CD4-positive, alpha-beta T cell treated with Interleukin-17A for 1 hour (primary cell): ENCODE measurements at regions not wholly inside any gene's neighbourhood (a gene's known extent, or its start where the extent isn't known, plus 50 kb on each side); places are given as distances from the start of the nearest gene placed in this dataset.

Experiments
- DNase-seq: peaks from one replicate; pipeline ENCODE4 v3.0.0-alpha.2; 2020

GRCh38 chr6:47360388-47360787 is 50.7 kb upstream of the TNFRSF21 start:
- no peak for DNase-seq

DNA sequence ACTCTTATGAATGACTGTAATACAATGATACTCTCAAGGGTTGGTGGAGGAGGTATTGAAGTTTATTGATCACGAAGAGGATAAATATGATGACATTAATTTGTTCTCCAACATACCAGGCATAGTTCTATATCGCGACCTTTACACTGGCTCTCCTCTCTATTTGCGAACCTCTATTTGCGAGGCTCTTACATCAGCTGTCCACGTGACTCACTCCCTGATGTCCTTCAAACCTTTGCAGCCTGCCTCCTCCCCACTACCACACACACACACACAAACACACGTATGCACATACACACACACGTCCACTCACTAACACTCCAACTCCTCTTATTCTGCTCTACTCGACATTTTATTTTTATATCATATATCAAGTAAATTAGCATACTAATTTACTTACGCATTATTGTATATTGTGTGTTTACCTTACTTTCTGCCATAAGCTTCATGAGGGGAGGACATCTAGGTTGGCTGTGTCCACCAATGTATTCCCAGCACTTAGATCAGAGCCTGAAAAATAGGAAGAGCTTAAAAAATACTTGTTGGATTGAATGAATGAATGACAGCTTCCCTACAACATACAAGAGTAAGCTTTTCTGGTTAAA is 53.3 kb upstream of the TNFRSF21 start:
- DNase-seq: no peak

- no peak for DNase-seq
Observed at GRCh38 chr6:47363736-47364135, 54.0 kb upstream of the TNFRSF21 start.

DNA sequence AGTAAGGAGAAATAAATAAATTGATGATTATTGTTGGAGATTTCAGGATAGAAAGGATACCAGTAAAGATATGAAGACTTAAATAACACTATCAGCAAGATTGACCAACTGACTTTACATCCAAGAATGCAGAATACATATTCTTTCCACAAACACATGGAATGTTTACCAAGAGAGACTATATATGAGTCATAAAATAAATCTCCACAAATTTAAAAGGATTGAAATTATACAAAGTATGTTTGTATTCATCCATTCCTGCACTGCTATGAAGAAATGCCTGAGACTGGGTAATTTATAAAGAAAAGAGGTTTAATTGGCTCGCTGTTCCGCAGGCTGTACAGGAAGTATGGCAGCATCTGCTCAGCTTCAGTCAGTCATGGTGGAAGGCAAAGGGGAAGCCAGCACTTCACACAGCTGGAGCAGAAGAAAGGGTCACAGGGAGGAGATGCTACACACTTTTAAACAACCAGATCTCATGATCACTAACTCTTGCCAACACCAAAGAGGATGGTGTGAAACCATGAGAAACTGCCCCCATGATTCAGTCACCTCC is 56.7 kb upstream of the TNFRSF21 start:
- DNase-seq: no peak

DNA sequence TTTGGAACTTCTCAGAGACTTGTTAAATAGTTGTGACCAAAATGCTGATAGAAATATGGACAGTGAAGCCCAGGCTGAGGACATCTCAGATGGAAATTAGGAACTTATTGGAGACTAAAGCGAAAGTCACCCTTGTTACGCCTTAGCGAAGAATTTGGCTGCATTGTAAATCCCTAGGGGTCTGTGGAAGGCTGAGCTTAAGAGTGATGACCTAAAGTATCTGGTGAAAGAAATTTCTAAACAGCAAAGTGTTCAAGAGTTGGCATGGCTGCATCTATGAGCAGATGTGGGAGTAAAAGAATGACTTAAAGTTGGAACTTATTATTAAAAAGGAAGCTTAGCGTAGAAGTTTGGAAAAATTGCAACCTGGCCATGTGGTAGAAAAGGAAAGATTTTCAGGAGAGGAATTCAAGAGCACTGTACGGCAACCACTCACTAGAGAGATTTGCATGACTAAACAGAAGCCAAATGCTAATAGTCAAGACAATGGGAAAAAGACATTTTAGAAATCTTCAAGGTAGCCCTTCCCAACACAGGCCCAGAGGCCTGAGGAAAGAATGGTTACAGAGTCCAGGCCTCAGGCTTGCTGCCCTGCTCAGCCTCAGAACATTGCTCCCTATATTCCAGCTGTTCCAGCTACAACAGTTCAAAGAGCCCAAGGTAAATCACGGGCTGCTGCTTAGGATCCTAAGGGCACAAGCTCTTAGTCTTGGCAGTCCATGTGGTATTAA is 61.6 kb upstream of the TNFRSF21 start:
- no peak for DNase-seq

DNA sequence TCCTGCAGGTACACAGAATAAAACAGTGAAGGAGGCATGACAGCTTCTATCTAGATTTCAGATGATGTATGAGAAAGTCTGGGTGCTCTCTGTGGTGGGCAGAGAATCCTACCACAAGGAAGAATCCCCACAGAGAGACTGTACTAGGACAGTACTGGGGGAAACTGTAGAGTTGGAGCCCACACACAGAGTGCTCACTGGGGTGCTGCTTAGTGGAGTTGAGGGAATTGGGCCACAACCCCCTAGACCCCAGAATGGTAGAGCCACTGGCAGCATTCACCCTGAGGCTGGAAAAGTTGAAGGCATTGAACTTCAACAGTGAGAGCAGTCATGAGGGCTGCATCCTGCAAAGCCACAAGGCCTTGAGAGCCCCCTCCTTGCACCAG is 62.2 kb upstream of the TNFRSF21 start:
- DNase-seq: no peak

DNA sequence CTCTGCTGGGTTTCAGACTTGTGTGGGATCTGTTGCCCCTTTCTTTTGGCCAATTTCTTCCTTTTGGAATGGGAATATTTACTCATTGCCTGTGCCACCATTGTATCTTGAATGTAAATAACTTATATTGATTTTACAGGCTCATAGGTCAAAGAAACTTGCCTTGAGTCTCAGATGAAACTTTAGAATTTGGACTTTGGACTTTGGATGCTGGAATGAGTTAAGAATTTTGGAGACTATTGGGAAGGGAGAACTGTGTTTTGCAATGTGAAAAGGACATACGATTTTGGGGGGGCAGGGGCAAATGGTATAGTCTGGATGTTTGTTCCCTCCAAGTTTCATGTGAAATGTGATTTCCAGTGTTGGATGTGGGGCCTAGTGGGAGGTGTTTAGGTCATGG is 62.6 kb upstream of the TNFRSF21 start:
- DNase-seq: no peak

DNA sequence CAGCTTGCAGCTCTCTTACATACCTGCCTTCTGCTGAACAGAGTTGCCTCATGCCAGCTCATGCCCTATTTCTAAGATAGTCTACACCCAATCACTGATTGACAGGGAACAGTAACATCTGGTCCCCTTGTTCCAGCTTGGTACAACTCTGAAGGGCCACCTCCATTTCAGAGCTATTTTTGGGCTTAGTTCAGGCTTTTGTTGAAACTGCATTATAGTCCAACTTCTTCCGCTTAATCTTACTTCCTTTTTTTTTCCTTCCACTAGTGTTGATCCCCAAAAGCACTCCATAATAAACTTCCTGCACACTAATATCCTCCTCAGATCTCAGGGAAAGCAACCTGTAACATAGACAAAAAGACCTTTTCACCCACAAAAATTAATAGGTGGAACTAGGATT is 65.7 kb upstream of the TNFRSF21 start:
- DNase-seq: no peak

DNA sequence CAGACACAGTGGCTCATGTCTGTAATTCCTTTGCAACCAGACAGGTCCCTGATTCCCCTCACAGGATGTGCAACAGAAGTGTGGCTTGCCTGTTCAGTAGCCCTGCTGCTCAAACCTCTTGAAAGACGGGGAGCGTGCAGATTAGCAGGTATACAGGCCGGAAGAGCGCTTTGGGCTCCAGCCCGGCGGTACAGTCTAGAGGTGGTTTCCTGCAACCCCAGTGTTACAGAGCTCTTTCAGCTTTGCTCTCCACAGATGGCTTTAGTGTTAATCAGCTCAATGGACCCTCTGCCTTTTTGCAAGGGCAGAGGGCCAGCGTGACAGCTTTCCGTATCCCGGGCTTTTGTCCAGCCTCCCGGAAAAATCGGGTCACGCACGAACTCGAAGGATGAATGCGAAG is 67.2 kb upstream of the TNFRSF21 start:
- DNase-seq: no peak

- no peak for DNase-seq
Observed at GRCh38 chr6:47377971-47378370, 68.3 kb upstream of the TNFRSF21 start.

DNA sequence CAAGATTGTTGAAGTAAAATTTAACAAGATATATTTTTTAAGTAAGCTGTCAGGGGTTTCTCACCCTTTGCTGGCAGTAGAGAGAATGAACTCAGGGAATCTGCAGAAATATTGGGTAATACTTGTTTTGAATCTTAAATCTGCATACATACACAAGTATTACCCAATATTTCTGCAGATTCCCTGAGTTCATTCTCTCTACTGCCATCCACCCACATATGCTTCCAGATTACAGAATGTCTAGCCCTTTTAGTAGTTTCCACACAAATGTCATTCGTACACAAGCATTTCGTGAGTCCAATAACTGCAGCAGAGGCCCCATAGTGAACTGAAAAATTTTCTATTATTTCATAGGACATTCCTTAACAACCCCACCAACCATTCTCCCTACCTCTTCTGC is 69.6 kb upstream of the TNFRSF21 start:
- no peak for DNase-seq

GRCh38 chr6:47380251-47380650 is 70.5 kb upstream of the TNFRSF21 start:
- no peak for DNase-seq

GRCh38 chr6:47381036-47381435 is 71.3 kb upstream of the TNFRSF21 start:
- no peak for DNase-seq

GRCh38 chr6:47383360-47383759 is 73.7 kb upstream of the TNFRSF21 start:
- DNase-seq: no peak

- no peak for DNase-seq
Observed at GRCh38 chr6:47391675-47392074, 82.0 kb upstream of the TNFRSF21 start.

DNA sequence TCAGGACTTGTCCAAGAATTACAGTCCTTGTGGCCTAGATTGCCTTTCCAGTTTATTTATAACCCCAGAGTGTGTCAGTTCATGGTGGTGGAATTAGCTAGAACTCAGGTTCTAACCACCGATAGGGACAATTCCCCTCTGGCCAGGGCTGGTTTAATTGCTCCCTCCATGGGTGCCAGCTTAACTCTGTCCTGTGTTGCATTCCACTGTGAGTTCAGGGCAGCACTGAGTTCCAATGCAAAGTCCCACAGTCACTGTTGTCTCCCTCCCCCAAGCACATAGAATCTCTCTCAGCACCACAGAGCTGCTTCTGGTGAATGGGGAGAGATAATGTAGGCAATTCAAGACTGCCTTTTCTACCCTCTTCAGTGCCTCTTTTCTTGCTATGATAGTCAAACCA is 82.5 kb upstream of the TNFRSF21 start:
- DNase-seq: no peak

GRCh38 chr6:47396401-47397069 is 81.1 kb upstream of the CD2AP start:
- no peak for DNase-seq

- DNase-seq: no peak
Observed at GRCh38 chr6:47400581-47400980, 77.0 kb upstream of the CD2AP start.

DNA sequence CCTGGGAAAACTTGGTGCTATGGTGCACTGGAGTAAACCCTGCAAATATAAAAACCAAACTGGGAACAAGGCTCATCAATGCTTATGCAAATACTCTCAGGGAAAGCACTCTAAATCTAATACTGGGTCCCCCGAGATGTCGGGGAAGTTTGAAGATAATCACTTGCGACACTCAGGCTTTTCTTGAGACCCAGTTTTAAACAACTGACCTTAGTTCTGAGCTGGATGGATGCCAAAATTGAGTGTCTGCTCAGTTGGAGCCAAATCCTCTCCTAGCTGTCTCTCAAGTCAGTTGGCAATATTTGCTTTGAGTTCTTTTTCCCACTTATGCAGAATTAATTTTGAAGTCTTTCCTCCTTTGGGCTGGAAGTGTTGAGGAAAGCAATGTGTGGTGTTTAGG is 75.5 kb upstream of the CD2AP start:
- no peak for DNase-seq

GRCh38 chr6:47403056-47403455 is 74.5 kb upstream of the CD2AP start:
- DNase-seq: no peak

- no peak for DNase-seq
Observed at GRCh38 chr6:47403801-47404200, 73.8 kb upstream of the CD2AP start.

GRCh38 chr6:47404435-47404834 is 73.2 kb upstream of the CD2AP start:
- DNase-seq: no peak

GRCh38 chr6:47405273-47405672 is 72.3 kb upstream of the CD2AP start:
- DNase-seq: no peak
